ENCODE measurements at regions not wholly inside any gene's neighbourhood (a gene's known extent, or its start where the extent isn't known, plus 50 kb on each side); places are given as distances from the start of the nearest gene placed in this dataset.

- Histone ChIP-seq H3K23ac (ENCODE audit: low read depth, low read length, poor library complexity) (no peak overlapping the region), H2BK15ac (ENCODE audit: low read length) (no peak overlapping the region), H3K4ac (ENCODE audit: low read length) (no peak overlapping the region), H3K4me1 (ENCODE audit: control insufficient read depth in 2 of 2, insufficient read depth in 1 of 2, low read depth in 1 of 2, low read length in 2 of 2) (no peaks in the 10 kb centered on the region), H3K4me2 (ENCODE audit: insufficient read depth, low read length, poor library complexity, severe bottlenecking) (no peak overlapping the region), H2AFZ (ENCODE audit: low read length) (no peak overlapping the region), H2BK120ac (ENCODE audit: low read depth, low read length) (no peak overlapping the region), H3K27ac (replicated peaks; ENCODE audit: low read length) (no peak overlapping the region), H4K8ac (ENCODE audit: low read depth, low read length) (no peak overlapping the region), H3K9me3 (replicated peaks in 1 of 2; ENCODE audit: control insufficient read depth in 2 of 2, insufficient read depth in 1 of 2, low read depth in 1 of 2, low read length in 2 of 2) (no peaks in the 10 kb centered on the region), H3K27me3 (ENCODE audit: control insufficient read depth in 3 of 3, insufficient read depth in 3 of 3, low read depth in 1 of 3, low read length in 3 of 3) (no peaks in the 10 kb centered on the region), H3K4me3 (ENCODE audit: low read length in 2 of 2) (no peak overlapping the region), H3K18ac (ENCODE audit: low read length) (no peak overlapping the region), H2AK5ac (ENCODE audit: low read depth, low read length) (no peak overlapping the region), H3K14ac (ENCODE audit: low read length) (no peak overlapping the region), H2BK5ac (ENCODE audit: low read length) (no peak overlapping the region), H2BK12ac (ENCODE audit: low read length) (no peak overlapping the region), H3K36me3 (replicated peaks in 1 of 2; ENCODE audit: control insufficient read depth in 2 of 2, insufficient read depth in 2 of 2, low read length in 2 of 2) (no peaks in the 10 kb centered on the region), H3K79me1 (ENCODE audit: low read depth, low read length) (no peaks in the 10 kb centered on the region), H4K91ac (ENCODE audit: low read depth, low read length, poor library complexity) (no peak overlapping the region), H3K9ac (ENCODE audit: low read depth, low read length, poor library complexity) (no peak overlapping the region)
- no peak for DNase-seq (ENCODE audit: low spot score)
- WGBS, 2 donors (ENCODE audit: extremely low coverage in 2 of 2, insufficient read length in 2 of 2, insufficient replicate concordance in 1 of 2), result no CpG with 5 or more reads among the region's 3 CpGs
Measured at GRCh38 chr2:40874380-40874779, 422.5 kb upstream of the SLC8A1 start.

GRCh38 chr2:40877734-40878288, 425.9 kb upstream of the SLC8A1 start:
- H3K14ac ChIP-seq (ENCODE audit: low read length), result no peak overlapping the region
- H2BK15ac ChIP-seq (ENCODE audit: low read length), result no peak overlapping the region
- H3K27me3 ChIP-seq (ENCODE audit: control insufficient read depth in 3 of 3, insufficient read depth in 3 of 3, low read depth in 1 of 3, low read length in 3 of 3), result no peaks in the 10 kb centered on the region
- H2AFZ ChIP-seq (ENCODE audit: low read length), result no peak overlapping the region
- no peak overlapping the region for H4K91ac ChIP-seq (ENCODE audit: low read depth, low read length, poor library complexity)
- H3K27ac ChIP-seq (replicated peaks; ENCODE audit: low read length), result no peak overlapping the region
- no peak overlapping the region for H2BK120ac ChIP-seq (ENCODE audit: low read depth, low read length)
- no peak overlapping the region for H4K8ac ChIP-seq (ENCODE audit: low read depth, low read length)
- H2BK5ac ChIP-seq (ENCODE audit: low read length), result no peak overlapping the region
- H3K4ac ChIP-seq (ENCODE audit: low read length), result no peak overlapping the region
- no peak overlapping the region for H2AK5ac ChIP-seq (ENCODE audit: low read depth, low read length)
- H3K36me3 ChIP-seq (replicated peaks in 1 of 2; ENCODE audit: control insufficient read depth in 2 of 2, insufficient read depth in 2 of 2, low read length in 2 of 2), result no peaks in the 10 kb centered on the region
- no peaks in the 10 kb centered on the region for H3K79me1 ChIP-seq (ENCODE audit: low read depth, low read length)
- no peak overlapping the region for H3K9ac ChIP-seq (ENCODE audit: low read depth, low read length, poor library complexity)
- H3K4me1 ChIP-seq (ENCODE audit: control insufficient read depth in 2 of 2, insufficient read depth in 1 of 2, low read depth in 1 of 2, low read length in 2 of 2), result no peaks in the 10 kb centered on the region
- H2BK12ac ChIP-seq (ENCODE audit: low read length), result no peak overlapping the region
- no peak overlapping the region for H3K4me3 ChIP-seq (ENCODE audit: low read length in 2 of 2)
- no peak overlapping the region for H3K23ac ChIP-seq (ENCODE audit: low read depth, low read length, poor library complexity)
- no peaks in the 10 kb centered on the region for H3K9me3 ChIP-seq (replicated peaks in 1 of 2; ENCODE audit: control insufficient read depth in 2 of 2, insufficient read depth in 1 of 2, low read depth in 1 of 2, low read length in 2 of 2)
- DNase-seq (ENCODE audit: low spot score), result no peak
- no peak overlapping the region for H3K4me2 ChIP-seq (ENCODE audit: insufficient read depth, low read length, poor library complexity, severe bottlenecking)
- H3K18ac ChIP-seq (ENCODE audit: low read length), result no peak overlapping the region

- Histone ChIP-seq H3K23ac (ENCODE audit: low read depth, low read length, poor library complexity) (no peak overlapping the region), H3K27ac (replicated peaks; ENCODE audit: low read length) (no peak overlapping the region), H2AK5ac (ENCODE audit: low read depth, low read length) (no peak overlapping the region), H4K91ac (ENCODE audit: low read depth, low read length, poor library complexity) (no peak overlapping the region), H2BK5ac (ENCODE audit: low read length) (no peak overlapping the region), H3K9ac (ENCODE audit: low read depth, low read length, poor library complexity) (no peak overlapping the region), H3K9me3 (replicated peaks in 1 of 2; ENCODE audit: control insufficient read depth in 2 of 2, insufficient read depth in 1 of 2, low read depth in 1 of 2, low read length in 2 of 2) (no peaks in the 10 kb centered on the region), H3K14ac (ENCODE audit: low read length) (no peak overlapping the region), H3K36me3 (replicated peaks in 1 of 2; ENCODE audit: control insufficient read depth in 2 of 2, insufficient read depth in 2 of 2, low read length in 2 of 2) (no peaks in the 10 kb centered on the region), H2AFZ (ENCODE audit: low read length) (no peak overlapping the region), H4K8ac (ENCODE audit: low read depth, low read length) (no peak overlapping the region), H2BK120ac (ENCODE audit: low read depth, low read length) (no peak overlapping the region), H2BK15ac (ENCODE audit: low read length) (no peak overlapping the region), H3K27me3 (ENCODE audit: control insufficient read depth in 3 of 3, insufficient read depth in 3 of 3, low read depth in 1 of 3, low read length in 3 of 3) (no peaks in the 10 kb centered on the region), H3K18ac (ENCODE audit: low read length) (no peak overlapping the region), H3K4me2 (ENCODE audit: insufficient read depth, low read length, poor library complexity, severe bottlenecking) (no peak overlapping the region), H3K4me3 (ENCODE audit: low read length in 2 of 2) (no peak overlapping the region), H2BK12ac (ENCODE audit: low read length) (no peak overlapping the region), H3K79me1 (ENCODE audit: low read depth, low read length) (no peaks in the 10 kb centered on the region), H3K4me1 (ENCODE audit: control insufficient read depth in 2 of 2, insufficient read depth in 1 of 2, low read depth in 1 of 2, low read length in 2 of 2) (no peaks in the 10 kb centered on the region), H3K4ac (ENCODE audit: low read length) (no peak overlapping the region)
- no CpG with 5 or more reads among the region's 1 CpG for WGBS, 2 donors (ENCODE audit: extremely low coverage in 2 of 2, insufficient read length in 2 of 2, insufficient replicate concordance in 1 of 2)
- DNase-seq (ENCODE audit: low spot score), result no peak
Measured at GRCh38 chr2:40879305-40879704, 427.4 kb upstream of the SLC8A1 start.

- Histone ChIP-seq H2BK15ac (ENCODE audit: low read length) (no peak overlapping the region), H3K4me3 (ENCODE audit: low read length in 2 of 2) (no peak overlapping the region), H3K4ac (ENCODE audit: low read length) (no peak overlapping the region), H3K23ac (ENCODE audit: low read depth, low read length, poor library complexity) (no peak overlapping the region), H3K36me3 (replicated peaks in 1 of 2; ENCODE audit: control insufficient read depth in 2 of 2, insufficient read depth in 2 of 2, low read length in 2 of 2) (no peaks in the 10 kb centered on the region), H2AFZ (ENCODE audit: low read length) (no peak overlapping the region), H2BK12ac (ENCODE audit: low read length) (no peak overlapping the region), H3K9ac (ENCODE audit: low read depth, low read length, poor library complexity) (no peak overlapping the region), H4K91ac (ENCODE audit: low read depth, low read length, poor library complexity) (no peak overlapping the region), H4K8ac (ENCODE audit: low read depth, low read length) (no peak overlapping the region), H3K27me3 (ENCODE audit: control insufficient read depth in 3 of 3, insufficient read depth in 3 of 3, low read depth in 1 of 3, low read length in 3 of 3) (no peaks in the 10 kb centered on the region), H3K18ac (ENCODE audit: low read length) (no peak overlapping the region), H2BK5ac (ENCODE audit: low read length) (no peak overlapping the region), H3K4me1 (ENCODE audit: control insufficient read depth in 2 of 2, insufficient read depth in 1 of 2, low read depth in 1 of 2, low read length in 2 of 2) (no peaks in the 10 kb centered on the region), H2AK5ac (ENCODE audit: low read depth, low read length) (no peak overlapping the region), H3K14ac (ENCODE audit: low read length) (no peak overlapping the region), H3K9me3 (replicated peaks in 1 of 2; ENCODE audit: control insufficient read depth in 2 of 2, insufficient read depth in 1 of 2, low read depth in 1 of 2, low read length in 2 of 2) (no peaks in the 10 kb centered on the region), H3K27ac (replicated peaks; ENCODE audit: low read length) (no peak overlapping the region), H3K4me2 (ENCODE audit: insufficient read depth, low read length, poor library complexity, severe bottlenecking) (no peak overlapping the region), H3K79me1 (ENCODE audit: low read depth, low read length) (no peaks in the 10 kb centered on the region), H2BK120ac (ENCODE audit: low read depth, low read length) (no peak overlapping the region)
- no CpG with 5 or more reads among the region's 1 CpG for WGBS, 2 donors (ENCODE audit: extremely low coverage in 2 of 2, insufficient read length in 2 of 2, insufficient replicate concordance in 1 of 2)
- DNase-seq (ENCODE audit: low spot score), result no peak
Measured at GRCh38 chr2:40886100-40886499, 434.2 kb upstream of the SLC8A1 start.
